Smooth muscle cell (in vitro differentiated cells): ENCODE measurements at regions not wholly inside any gene's neighbourhood (a gene's known extent, or its start where the extent isn't known, plus 50 kb on each side); places are given as distances from the start of the nearest gene placed in this dataset.

ENCODE experiments used
- DNase-seq: peaks from one replicate; lab custom pipeline; 2025; ENCODE audit not compliant: unreplicated experiment; lab: John Stamatoyannopoulos, UW
- H2AFZ ChIP-seq: fragments of 200-600 bp; sonication (generic); 2 replicates; pipeline ENCODE4 v1.6.0; 2016; ENCODE audit warnings: antibody characterized with exemption, low read depth, mild to moderate bottlenecking
- H3F3A ChIP-seq: fragments of 200-600 bp; sonication (generic); 2 replicates; pipeline ENCODE4 v1.6.0; 2017; ENCODE audit warnings: antibody characterized with exemption, low read depth
- H3K27ac ChIP-seq: fragments of 200-600 bp; sonication (generic); 2 replicates; pipeline ENCODE4 v1.5.1; 2016; ENCODE audit warnings: low read depth, mild to moderate bottlenecking
- H3K27me3 ChIP-seq: fragments of 200-600 bp; sonication (generic); 2 replicates; pipeline ENCODE4 v1.6.1; 2016; ENCODE audit warnings: low read depth, mild to moderate bottlenecking
- H3K36me3 ChIP-seq: fragments of 200-600 bp; sonication (generic); 2 replicates; pipeline ENCODE4 v1.5.1; 2016; ENCODE audit warnings: low read depth
- H3K4me1 ChIP-seq: fragments of 200-600 bp; sonication (generic); 2 replicates; pipeline ENCODE4 v1.5.1; 2016; ENCODE audit warnings: low read depth
- H3K4me2 ChIP-seq: fragments of 200-600 bp; sonication (generic); 2 replicates; pipeline ENCODE4 v1.6.0; 2016; ENCODE audit warnings: mild to moderate bottlenecking
- H3K4me3 ChIP-seq: fragments of 200-600 bp; sonication (generic); 2 replicates; pipeline ENCODE4 v1.5.1; 2016; ENCODE audit warnings: mild to moderate bottlenecking
- H3K79me2 ChIP-seq: fragments of 200-600 bp; sonication (generic); 2 replicates; pipeline ENCODE4 v1.6.0; 2016; ENCODE audit warnings: low read depth, mild to moderate bottlenecking
- H3K9ac ChIP-seq: fragments of 200-600 bp; sonication (generic); 2 replicates; pipeline ENCODE4 v1.6.0; 2016; ENCODE audit warnings: low read depth
- H3K9me3 ChIP-seq: fragments of 200-600 bp; sonication (generic); replicated peaks from 2 replicates; pipeline ENCODE4 v1.5.1; 2016; ENCODE audit warnings: low read depth
- H4K20me1 ChIP-seq: fragments of 200-600 bp; sonication (generic); 2 replicates; pipeline ENCODE4 v1.6.0; 2016; ENCODE audit warnings: low read depth
- WGBS: methylation state at CpG from one replicate; pipeline ENCODE4 v1.1.7; 2016; ENCODE audit warnings: low lambda C conversion rate; 5-methylcytosine and 5-hydroxymethylcytosine counted together
- TF ChIP-seq, protein P1 (sequence below): fragments of 200-600 bp; sonication (generic); IDR thresholded peaks from 2 replicates; pipeline ENCODE4 v1.5.1; 2017; ENCODE audit warnings: borderline replicate concordance, mild to moderate bottlenecking, antibody characterized with exemption; ENCODE audit not compliant: insufficient read depth, poor library complexity, severe bottlenecking

DNA sequence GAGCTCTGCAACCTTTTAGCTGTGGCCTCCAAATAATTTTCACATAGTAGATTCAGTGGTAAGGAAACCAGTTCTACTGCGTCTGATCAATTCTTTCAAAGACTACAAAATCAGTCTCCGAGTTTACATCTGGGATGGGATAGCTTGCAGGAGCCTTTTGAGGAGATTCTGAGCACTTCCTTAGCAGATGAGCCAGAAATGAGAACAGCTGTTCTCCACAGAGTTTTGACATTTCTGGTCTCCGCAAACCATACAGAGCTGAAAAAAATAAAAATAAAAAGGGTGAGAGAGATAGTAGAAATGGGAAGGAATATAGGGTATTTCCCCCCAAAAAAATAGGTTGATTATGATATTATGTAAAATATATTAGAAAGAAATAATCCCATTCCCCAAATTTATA lies 119.3 kb downstream of the LYPLAL1 start:
- Histone ChIP-seq H3F3A (no peaks in the 10 kb centered on the region), H3K4me3 (no peak overlapping the region), H3K36me3 (no peaks in the 10 kb centered on the region), H3K4me1 (no peaks in the 10 kb centered on the region), H4K20me1 (no peaks in the 10 kb centered on the region), H3K4me2 (no peak overlapping the region), H3K9ac (no peak overlapping the region), H2AFZ (no peak overlapping the region), H3K9me3 (no peaks in the 10 kb centered on the region), H3K27ac (no peak overlapping the region), H3K27me3 (no peaks in the 10 kb centered on the region), H3K79me2 (no peaks in the 10 kb centered on the region)
- 94% methylated on average over 3 of the region's 3 CpGs for WGBS
- DNase-seq: no peak
- TF ChIP-seq, protein P1, sequence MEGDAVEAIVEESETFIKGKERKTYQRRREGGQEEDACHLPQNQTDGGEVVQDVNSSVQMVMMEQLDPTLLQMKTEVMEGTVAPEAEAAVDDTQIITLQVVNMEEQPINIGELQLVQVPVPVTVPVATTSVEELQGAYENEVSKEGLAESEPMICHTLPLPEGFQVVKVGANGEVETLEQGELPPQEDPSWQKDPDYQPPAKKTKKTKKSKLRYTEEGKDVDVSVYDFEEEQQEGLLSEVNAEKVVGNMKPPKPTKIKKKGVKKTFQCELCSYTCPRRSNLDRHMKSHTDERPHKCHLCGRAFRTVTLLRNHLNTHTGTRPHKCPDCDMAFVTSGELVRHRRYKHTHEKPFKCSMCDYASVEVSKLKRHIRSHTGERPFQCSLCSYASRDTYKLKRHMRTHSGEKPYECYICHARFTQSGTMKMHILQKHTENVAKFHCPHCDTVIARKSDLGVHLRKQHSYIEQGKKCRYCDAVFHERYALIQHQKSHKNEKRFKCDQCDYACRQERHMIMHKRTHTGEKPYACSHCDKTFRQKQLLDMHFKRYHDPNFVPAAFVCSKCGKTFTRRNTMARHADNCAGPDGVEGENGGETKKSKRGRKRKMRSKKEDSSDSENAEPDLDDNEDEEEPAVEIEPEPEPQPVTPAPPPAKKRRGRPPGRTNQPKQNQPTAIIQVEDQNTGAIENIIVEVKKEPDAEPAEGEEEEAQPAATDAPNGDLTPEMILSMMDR: no peak

DNA sequence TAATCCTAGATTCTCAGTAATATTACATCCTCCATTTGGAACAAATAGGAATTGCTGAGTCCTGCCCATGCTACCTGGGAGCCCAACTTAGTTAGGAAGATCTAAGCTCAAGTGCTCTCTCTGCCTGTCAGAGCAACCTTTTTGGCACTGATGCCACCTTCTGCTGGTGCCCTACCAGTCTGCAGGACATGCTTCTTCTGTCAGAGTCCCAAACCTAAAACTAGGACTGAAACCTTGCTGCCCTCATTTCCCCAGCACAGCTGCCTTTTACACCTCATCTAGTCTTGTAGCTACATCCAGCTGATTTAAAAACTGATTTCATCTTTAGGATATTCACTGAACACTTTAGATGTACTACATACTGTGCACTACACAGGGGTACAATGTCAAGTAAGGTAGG lies 118.7 kb downstream of the LYPLAL1 start:
- Histone ChIP-seq H3K4me2 (no peak overlapping the region), H3F3A (no peaks in the 10 kb centered on the region), H3K27me3 (no peaks in the 10 kb centered on the region), H3K36me3 (no peaks in the 10 kb centered on the region), H4K20me1 (no peaks in the 10 kb centered on the region), H2AFZ (no peak overlapping the region), H3K27ac (no peak overlapping the region), H3K4me1 (no peaks in the 10 kb centered on the region), H3K9ac (no peak overlapping the region), H3K79me2 (no peaks in the 10 kb centered on the region), H3K9me3 (no peaks in the 10 kb centered on the region), H3K4me3 (no peak overlapping the region)
- TF ChIP-seq, protein P1: no peak
- DNase-seq: no peak

DNA sequence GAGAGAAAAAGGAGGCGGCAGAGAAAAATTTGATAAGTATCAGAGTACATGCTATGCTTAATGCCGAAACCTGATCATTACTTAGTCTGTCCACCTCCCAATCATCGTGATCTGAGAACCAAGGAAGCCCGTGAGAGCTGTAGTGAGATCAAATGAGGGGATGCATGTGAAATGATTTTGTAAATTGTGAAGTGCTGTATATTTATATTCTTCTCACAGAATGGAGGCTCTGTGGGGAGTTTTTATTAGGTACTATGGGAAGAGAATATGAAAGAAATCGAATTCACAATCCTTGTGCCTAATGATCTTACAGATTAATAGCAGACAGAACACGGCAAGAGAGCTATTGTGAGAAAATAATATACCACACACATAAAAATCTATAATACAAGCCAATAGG lies 115.5 kb downstream of the LYPLAL1 start:
- H3K79me2 ChIP-seq: no peaks in the 10 kb centered on the region
- H3K4me2 ChIP-seq: no peak overlapping the region
- no peaks in the 10 kb centered on the region for H4K20me1 ChIP-seq
- H3K36me3 ChIP-seq: no peaks in the 10 kb centered on the region
- H3K4me3 ChIP-seq: no peak overlapping the region
- TF ChIP-seq, protein P1: no peak
- DNase-seq: no peak
- H3K4me1 ChIP-seq: no peaks in the 10 kb centered on the region
- H3K9ac ChIP-seq: no peak overlapping the region
- no peaks in the 10 kb centered on the region for H3K9me3 ChIP-seq
- WGBS: 78% methylated on average over 6 of the region's 6 CpGs
- H3K27ac ChIP-seq: no peak overlapping the region
- H3F3A ChIP-seq: no peaks in the 10 kb centered on the region
- no peaks in the 10 kb centered on the region for H3K27me3 ChIP-seq
- no peak overlapping the region for H2AFZ ChIP-seq

DNA sequence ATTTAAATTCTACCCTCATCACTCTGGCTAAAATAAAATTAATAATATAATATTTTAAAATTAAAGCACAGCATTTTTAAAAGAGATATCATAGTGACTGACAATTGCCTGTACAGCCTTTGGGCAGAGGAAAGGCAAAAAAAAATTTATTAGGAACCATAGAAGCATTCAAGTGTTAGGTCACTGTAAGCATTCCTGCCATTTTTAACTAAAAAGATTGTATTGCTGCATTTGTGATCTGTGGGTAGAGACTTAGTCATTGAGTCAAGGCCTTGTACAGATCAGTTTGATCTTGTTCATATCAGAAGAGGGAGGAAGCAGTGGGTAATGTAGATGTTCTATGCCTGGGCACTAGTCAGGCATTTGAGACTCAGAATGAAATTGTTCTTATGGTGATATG lies 109.9 kb downstream of the LYPLAL1 start:
- Histone ChIP-seq H3F3A (no peaks in the 10 kb centered on the region), H3K4me2 (no peak overlapping the region), H3K79me2 (no peaks in the 10 kb centered on the region), H4K20me1 (no peaks in the 10 kb centered on the region), H3K27ac (no peak overlapping the region), H3K9me3 (no peaks in the 10 kb centered on the region), H3K4me3 (no peak overlapping the region), H3K27me3 (no peaks in the 10 kb centered on the region), H3K9ac (no peak overlapping the region), H3K4me1 (no peaks in the 10 kb centered on the region), H3K36me3 (no peaks in the 10 kb centered on the region), H2AFZ (no peak overlapping the region)
- TF ChIP-seq, protein P1: no peak
- no peak for DNase-seq
